ENCODE measurements at regions not wholly inside any gene's neighbourhood (a gene's known extent, or its start where the extent isn't known, plus 50 kb on each side); places are given as distances from the start of the nearest gene placed in this dataset.

DNA sequence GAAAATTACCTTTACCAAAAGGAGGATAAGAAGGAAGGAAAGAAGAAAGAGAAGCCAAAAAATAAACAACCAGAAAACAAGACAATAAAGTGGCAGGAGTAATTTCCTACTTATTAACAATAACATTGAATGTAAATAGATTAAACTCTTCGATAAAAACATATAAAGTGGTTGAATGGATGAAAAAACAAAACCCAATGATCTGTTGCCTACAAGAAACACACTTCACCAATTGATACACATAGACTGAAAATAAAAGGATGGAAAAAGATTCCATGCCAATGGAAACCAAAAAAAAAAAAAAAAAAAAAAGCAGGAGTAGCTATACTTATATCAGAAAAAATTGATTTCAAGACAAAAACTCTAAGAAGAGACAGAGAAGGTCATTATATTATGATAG lies 518.9 kb downstream of the BCKDHB start:
- no peaks in the 10 kb centered on the region for H3K36me3 ChIP-seq (ENCODE audit: insufficient read depth, low read length, poor library complexity, severe bottlenecking)
- TF ChIP-seq, protein P1, sequence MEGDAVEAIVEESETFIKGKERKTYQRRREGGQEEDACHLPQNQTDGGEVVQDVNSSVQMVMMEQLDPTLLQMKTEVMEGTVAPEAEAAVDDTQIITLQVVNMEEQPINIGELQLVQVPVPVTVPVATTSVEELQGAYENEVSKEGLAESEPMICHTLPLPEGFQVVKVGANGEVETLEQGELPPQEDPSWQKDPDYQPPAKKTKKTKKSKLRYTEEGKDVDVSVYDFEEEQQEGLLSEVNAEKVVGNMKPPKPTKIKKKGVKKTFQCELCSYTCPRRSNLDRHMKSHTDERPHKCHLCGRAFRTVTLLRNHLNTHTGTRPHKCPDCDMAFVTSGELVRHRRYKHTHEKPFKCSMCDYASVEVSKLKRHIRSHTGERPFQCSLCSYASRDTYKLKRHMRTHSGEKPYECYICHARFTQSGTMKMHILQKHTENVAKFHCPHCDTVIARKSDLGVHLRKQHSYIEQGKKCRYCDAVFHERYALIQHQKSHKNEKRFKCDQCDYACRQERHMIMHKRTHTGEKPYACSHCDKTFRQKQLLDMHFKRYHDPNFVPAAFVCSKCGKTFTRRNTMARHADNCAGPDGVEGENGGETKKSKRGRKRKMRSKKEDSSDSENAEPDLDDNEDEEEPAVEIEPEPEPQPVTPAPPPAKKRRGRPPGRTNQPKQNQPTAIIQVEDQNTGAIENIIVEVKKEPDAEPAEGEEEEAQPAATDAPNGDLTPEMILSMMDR (conservative IDR thresholded peaks at IDR 0.05; ENCODE audit: low read depth, low read length): no peak
- TF ChIP-seq EZH2 (IDR thresholded peaks at IDR 0.05; ENCODE audit: borderline replicate concordance, low read depth, low read length, poor library complexity, severe bottlenecking): no peak
- no peaks in the 10 kb centered on the region for H3K4me1 ChIP-seq (ENCODE audit: insufficient read depth, low read length, poor library complexity, severe bottlenecking)
- intact Hi-C loops (cut with micrococcal nuclease; ENCODE audit: unreplicated experiment): no loop called here
- H3K27ac ChIP-seq (ENCODE audit: low read depth, low read length, poor library complexity, severe bottlenecking): no peak overlapping the region
- ChIA-PET POLR2A (ENCODE audit: low non-redundant PET) (no interaction called here), CTCF (no interaction called here)
- no peak for DNase-seq (ENCODE audit: low spot score)
- H3K27me3 ChIP-seq (replicated peaks; ENCODE audit: insufficient read depth, low read depth, low read length, poor library complexity): no peaks in the 10 kb centered on the region
- H3K9me3 ChIP-seq (ENCODE audit: low read depth, low read length, poor library complexity, severe bottlenecking): peaks cover 2% of the 10 kb centered on the region
- no peak overlapping the region for H3K4me3 ChIP-seq (ENCODE audit: low read depth, low read length, poor library complexity, severe bottlenecking)
- no TSS peak for BruUV-seq (replicated peaks)

DNA sequence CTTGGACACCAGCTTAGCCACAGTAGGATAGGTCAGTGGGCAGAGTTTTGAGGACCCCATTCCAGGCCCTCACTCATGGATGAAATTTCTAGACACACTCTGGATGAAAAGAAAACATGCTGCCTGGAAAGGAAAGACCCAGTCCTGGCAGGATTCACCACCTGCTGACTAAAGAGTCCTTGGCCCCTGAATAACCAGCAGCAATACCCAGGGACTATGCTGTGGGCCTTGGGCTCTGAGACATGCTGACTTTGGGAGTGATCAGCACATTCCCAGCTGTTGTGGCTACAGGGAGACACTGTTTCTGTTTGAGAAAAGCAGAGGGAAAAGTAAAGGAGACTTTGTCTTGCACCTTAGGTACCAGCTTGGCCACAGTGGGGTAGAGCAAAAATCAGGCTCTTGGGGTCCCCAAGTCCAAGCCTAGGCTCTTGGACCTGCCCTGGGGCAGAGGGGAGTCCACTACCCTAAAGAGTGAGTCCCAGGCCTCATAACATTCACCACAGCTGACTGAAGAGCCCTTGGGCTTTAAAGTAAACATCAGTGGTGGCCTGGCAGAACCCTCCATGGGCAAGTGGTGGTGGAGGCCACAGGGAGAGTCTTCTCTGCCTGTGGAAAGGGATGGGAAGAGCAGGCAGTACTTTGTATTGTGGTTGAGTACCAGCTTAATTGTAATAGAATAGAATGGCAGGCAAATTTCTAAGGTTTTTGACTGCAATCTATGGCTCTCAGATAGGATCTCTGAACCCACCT lies 516.8 kb downstream of the BCKDHB start:
- Histone ChIP-seq H3K4me1 (ENCODE audit: insufficient read depth, low read length, poor library complexity, severe bottlenecking) (no peaks in the 10 kb centered on the region), H3K9me3 (ENCODE audit: low read depth, low read length, poor library complexity, severe bottlenecking) (no peaks in the 10 kb centered on the region), H3K27me3 (replicated peaks; ENCODE audit: insufficient read depth, low read depth, low read length, poor library complexity) (no peaks in the 10 kb centered on the region), H3K36me3 (ENCODE audit: insufficient read depth, low read length, poor library complexity, severe bottlenecking) (no peaks in the 10 kb centered on the region), H3K4me3 (ENCODE audit: low read depth, low read length, poor library complexity, severe bottlenecking) (no peak overlapping the region), H3K27ac (ENCODE audit: low read depth, low read length, poor library complexity, severe bottlenecking) (no peak overlapping the region)
- TF ChIP-seq EZH2 (IDR thresholded peaks at IDR 0.05; ENCODE audit: borderline replicate concordance, low read depth, low read length, poor library complexity, severe bottlenecking): no peak
- TF ChIP-seq, protein P1 (conservative IDR thresholded peaks at IDR 0.05; ENCODE audit: low read depth, low read length): no peak
- no TSS peak for BruUV-seq (replicated peaks)
- POLR2A ChIA-PET (ENCODE audit: low non-redundant PET): no interaction called here
- DNase-seq (ENCODE audit: low spot score): no peak
- CTCF ChIA-PET: no interaction called here
- intact Hi-C loops (cut with micrococcal nuclease; ENCODE audit: unreplicated experiment): no loop called here

DNA sequence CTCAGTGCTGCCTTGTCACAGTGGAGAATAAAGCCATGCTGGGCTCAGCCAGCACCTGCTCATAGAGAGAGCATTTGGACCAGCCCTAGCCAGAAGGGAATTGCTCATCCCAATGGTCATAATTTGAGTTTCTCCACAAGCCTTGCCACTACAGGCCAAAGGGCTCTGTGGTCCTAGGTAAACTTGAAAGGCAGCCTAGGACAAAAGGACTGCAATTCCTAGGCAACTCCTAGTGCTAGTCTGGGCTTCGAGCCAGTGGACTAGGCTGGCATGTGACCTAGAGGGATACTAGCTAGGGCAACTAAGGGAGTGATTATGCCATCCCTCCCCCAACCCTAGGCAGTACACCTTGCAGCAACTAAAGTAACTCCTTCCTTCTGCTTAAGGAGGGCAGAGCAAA lies 516.2 kb downstream of the BCKDHB start:
- CTCF ChIA-PET: no interaction called here
- intact Hi-C loops (cut with micrococcal nuclease; ENCODE audit: unreplicated experiment): no loop called here
- H3K4me1 ChIP-seq (ENCODE audit: insufficient read depth, low read length, poor library complexity, severe bottlenecking): no peaks in the 10 kb centered on the region
- H3K27ac ChIP-seq (ENCODE audit: low read depth, low read length, poor library complexity, severe bottlenecking): no peak overlapping the region
- DNase-seq (ENCODE audit: low spot score): no peak
- no peaks in the 10 kb centered on the region for H3K9me3 ChIP-seq (ENCODE audit: low read depth, low read length, poor library complexity, severe bottlenecking)
- TF ChIP-seq EZH2 (IDR thresholded peaks at IDR 0.05; ENCODE audit: borderline replicate concordance, low read depth, low read length, poor library complexity, severe bottlenecking): no peak
- TF ChIP-seq, protein P1 (conservative IDR thresholded peaks at IDR 0.05; ENCODE audit: low read depth, low read length): no peak
- H3K36me3 ChIP-seq (ENCODE audit: insufficient read depth, low read length, poor library complexity, severe bottlenecking): no peaks in the 10 kb centered on the region
- no peak overlapping the region for H3K4me3 ChIP-seq (ENCODE audit: low read depth, low read length, poor library complexity, severe bottlenecking)
- no TSS peak for BruUV-seq (replicated peaks)
- H3K27me3 ChIP-seq (replicated peaks; ENCODE audit: insufficient read depth, low read depth, low read length, poor library complexity): no peaks in the 10 kb centered on the region
- POLR2A ChIA-PET (ENCODE audit: low non-redundant PET): no interaction called here
